Epidermal melanocyte (primary cell): ENCODE measurements at regions not wholly inside any gene's neighbourhood (a gene's known extent, or its start where the extent isn't known, plus 50 kb on each side); places are given as distances from the start of the nearest gene placed in this dataset.
"Not testable (repeated sequence)": the region's sequence is repeated elsewhere in the genome, so short reads cannot be mapped to it uniquely, and the experiment has no call there.

Experiments
- DNase-seq: peaks from one replicate; pipeline ENCODE4 v3.0.0; 2011; ENCODE audit warnings: low spot score; ENCODE audit not compliant: insufficient read length

DNA sequence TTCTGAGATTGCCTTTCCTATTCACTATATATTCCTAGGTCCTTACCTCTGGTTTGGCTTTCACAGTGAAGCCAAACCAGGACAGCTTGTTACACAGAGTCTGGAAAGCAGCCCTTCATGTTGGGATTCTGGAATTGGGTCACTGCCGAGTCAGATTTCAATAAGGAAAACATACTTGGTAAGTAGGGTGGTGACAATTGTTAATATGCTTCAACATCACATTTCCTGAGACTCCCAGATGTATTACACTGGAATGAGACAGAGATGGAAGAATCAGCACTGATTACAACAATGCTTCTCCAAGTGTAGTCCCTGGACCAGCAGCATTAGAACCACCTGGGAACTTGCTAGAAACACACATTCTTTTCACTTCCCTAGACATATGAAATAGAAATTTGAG, 268.9 kb upstream of the SEMA3C start:
- DNase-seq: no peak

DNA sequence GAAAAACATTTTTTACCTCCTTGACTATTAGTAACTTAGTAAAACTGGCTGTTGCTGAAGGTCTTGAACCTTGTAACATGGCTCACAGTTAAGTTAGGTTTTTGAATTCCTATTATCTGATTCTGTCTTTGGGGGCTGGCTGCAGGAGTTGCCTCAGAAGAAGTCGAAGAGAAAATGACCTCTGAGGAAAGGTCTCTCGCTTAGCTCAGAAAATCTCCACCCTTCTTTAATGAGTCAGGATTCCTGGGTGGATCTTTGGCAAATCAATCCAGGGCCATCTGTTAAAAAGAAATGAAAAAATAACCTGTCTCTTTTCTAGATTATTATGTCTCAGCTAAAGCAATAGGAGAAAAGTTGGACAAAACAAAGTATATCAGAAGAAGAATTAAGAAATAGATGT, 267.8 kb upstream of the SEMA3C start:
- no peak for DNase-seq

DNA sequence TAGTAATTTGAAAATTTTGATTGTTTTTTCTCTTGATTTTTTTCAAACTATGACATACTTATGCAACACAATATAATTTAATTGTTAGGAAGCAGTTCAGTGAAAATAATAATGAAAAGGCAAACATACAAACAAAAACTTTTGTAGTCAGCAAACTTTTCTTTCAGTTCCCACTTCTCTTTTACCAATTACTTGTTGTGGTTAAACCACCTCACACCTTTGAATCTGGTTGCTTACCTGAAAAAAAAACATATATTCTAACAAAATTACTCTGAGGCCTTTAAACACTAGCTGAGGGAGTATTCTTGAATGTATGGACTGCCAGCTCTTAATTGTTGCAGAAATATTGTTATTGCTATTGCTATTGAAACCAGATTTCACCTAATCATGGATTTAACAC, 266.2 kb upstream of the SEMA3C start:
- no peak for DNase-seq

DNA sequence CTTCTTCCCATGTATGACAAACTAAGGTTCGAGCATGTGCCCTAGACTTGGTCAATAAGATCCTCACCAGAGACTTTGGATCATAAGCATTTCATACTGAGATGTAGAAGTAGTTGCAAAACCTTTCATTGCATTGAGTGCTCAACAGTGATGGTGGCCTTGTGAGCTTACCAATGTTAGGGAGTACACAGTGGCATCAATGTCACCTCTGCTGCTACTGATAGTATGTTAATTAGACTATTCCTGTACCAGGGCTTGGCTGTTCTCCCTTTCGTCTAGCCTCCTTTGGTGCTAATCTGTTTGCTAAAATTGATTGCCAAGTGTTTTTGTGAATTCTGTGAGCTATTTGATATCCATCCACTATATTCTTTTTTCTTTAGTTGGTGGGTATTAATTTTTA, 264.5 kb upstream of the SEMA3C start:
- no peak for DNase-seq

DNA sequence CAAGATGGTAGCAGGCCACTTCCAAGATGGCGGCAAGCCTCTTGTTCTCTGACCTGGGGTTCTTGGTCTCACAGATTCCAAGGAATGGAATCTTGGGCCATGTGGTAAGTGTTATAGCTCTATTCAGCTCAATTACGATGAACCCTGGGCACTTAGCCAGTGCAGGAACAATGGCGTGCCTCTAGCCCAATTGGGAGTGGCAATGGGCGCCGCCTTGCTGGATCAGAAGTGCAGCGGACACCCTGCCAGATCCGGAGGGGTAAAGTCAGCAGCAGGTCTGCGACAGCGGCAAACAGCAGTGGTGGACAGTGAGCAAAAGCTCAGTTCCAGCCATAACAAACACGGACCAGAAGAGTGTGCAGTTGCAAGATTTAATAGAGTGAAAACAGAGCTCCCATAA, 263.2 kb upstream of the SEMA3C start:
- not testable (repeated sequence) for DNase-seq

DNA sequence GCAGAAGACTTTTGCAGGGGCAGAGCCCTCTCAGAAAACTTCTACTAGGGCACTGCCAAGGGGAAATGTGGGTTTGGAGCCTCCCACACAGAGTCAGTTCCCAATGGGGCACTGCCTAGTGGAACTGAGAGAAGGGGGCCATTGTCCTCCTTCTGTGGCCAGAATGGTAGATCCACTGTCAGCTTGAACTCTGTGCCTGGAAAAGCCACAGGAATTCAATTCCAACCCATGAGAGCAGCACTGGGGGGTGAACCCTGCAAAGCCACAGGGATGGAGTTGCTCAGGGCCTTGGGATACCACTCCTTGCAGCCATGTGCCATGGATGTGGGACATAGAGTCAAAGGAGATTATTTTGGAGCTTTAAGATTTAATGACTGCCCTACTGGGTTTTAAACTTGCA, 262.2 kb upstream of the SEMA3C start:
- DNase-seq: no peak

DNA sequence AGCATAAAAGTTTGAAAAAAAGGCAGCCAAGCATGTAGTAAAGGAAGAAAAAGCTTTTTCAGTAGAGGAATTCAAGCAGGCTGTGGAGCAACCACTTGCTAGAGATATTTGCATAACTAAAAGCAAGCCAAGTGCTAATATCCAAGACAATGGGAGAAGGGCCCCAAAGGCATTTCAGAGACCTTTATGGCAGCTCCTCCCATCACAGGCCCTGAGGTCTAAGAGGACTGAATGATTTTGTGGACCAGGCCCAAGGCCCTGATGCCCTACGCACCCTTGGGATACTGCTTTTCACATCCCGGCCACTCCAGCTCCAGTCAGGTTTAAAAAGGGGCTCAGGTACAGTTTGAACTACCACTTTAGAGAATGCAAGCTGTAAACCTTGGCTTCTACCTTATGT, 261.7 kb upstream of the SEMA3C start:
- no peak for DNase-seq

DNA sequence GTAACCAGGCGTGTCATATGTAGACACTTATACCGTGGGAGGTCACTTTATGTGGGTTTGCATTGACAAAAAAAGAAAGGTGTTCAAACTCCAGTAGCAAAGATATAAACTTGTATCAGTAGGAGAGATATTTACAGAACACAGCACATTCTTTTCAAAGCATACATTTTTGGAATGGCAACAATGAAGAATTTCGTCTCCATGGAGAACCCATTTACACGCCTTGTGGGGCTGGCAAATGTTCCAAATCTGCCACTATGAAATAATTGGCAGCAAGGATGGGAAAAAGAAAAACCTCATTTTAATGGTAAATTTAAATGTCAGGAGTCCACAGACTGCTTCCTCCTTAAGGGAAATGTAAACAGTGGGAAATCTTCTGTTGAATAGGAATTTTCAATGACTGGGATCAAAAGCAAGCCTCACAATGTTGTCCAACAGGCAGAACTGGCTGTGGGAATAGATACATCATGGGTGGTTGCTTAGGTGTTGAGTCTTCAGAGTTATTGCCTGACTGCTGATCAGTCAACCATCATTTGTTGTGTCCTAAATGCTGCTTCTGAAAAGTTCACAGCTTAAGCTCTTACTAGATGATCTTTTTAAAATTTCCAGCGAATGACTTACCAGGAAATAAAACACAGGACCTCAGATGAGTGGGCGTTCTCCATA, 256.6 kb upstream of the SEMA3C start:
- no peak for DNase-seq

DNA sequence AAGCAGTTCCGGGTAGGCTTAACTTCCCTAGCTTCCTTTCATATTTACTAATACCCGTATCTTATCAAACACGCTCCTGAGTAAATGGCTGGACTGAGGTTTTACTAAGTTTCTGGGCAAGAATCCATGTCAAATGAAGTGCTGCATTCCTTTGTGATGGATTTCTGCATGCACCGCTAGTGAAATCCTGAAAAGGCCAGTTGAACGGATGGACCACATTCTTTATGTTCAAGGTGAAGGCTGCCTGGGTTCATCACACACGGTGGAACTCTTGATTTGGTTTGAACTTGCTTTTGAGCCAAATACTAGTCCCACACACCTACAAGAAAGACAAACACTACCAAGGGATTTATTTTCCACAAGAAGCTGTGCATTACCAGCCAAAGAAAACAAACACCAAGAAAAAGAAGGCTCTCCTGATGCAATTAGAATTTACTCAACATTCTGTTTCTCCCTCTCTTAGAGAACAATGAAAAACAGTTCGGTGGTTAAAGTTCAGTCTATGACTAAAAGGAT, 255.0 kb upstream of the SEMA3C start:
- no peak for DNase-seq

DNA sequence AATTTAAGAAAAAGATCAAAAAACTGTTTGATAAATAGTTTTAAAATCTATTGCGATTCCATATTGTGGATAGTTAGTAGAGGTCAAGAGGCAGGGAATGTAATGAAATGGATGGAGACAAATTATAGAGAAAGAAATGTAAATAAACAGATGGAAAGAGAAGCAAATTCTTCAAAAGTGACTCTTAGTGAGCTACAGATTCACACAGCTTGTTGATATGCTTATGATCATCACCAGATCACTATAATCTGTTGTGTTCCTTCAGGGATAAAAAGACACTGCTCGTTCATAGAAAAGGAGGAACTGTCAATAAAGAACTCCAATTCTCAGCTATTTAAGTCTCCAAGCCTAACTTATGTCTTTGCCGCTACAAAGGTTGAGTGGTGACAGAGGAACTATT, 251.4 kb upstream of the SEMA3C start:
- no peak for DNase-seq

DNA sequence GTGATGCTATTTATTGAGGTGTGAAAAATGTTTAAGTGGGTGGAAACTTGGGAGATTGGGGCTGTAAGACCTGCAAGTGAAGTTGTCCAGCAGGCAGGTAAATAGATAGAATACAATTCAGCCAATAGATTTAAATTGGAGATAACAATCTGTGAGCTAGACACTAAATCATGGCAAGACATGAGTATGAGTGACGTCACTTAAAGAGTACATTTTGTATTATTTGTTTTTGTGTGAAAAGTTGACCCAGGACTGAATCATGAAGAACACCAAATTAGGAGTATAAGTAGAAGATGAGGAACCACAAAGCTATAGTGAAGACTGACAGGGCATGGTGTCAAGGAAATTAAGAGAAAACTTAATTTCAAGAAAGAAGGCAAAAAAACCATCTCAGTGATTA, 249.1 kb upstream of the SEMA3C start:
- no peak for DNase-seq

DNA sequence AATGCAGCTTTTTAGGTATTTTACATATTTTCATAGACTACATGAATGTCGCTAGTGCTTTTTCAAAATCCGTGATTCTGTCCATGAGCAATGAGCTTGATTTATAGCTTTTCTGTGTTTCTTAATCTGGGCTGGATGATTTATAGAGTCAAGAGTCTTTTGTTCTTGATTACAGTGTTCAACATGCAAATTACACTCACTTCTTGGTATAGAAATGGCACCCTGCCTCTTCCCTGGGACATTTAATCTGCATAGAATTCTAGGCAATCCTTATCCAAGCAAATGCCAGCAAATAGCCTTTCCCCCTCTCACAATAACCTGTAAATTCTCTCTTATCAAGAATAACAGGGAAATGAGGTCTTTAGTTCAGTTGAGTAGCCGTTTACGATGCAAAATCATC, 246.2 kb upstream of the SEMA3C start:
- DNase-seq: no peak

DNA sequence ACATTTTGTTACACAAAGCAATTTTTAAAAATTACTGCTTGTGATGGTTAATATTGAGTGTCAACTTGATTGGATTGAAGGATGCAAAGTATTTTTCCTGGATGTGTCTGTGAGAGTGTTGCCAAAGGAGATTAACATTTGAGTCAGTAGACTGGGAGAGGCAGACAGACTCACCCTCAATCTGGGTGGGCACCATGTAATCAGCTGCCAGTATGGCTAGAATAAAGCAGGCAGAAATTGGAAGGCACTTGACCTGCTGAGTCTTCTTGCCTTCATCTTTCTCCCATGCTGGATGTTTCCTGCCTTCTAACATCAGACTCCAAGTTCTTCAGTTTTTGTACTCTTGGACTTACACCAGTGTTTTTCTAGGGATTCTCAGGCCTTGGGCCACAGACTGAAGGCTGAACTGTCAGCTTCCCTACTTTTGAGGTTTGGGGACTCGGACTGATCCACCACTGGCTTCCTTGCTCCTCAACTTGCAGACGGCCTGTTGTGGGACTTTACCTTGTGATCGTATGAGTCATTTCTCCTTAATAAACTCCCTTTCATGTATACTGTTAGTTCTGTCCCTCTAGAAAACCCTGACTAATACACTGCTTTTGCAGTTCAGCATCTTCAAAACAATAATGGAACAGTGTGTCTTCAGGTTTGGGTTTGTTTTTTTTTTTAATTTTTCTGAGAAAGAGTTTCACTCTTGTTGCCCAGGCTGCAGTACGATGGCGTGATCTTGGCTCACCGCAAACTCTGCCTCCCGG, 244.1 kb upstream of the SEMA3C start:
- DNase-seq: no peak

DNA sequence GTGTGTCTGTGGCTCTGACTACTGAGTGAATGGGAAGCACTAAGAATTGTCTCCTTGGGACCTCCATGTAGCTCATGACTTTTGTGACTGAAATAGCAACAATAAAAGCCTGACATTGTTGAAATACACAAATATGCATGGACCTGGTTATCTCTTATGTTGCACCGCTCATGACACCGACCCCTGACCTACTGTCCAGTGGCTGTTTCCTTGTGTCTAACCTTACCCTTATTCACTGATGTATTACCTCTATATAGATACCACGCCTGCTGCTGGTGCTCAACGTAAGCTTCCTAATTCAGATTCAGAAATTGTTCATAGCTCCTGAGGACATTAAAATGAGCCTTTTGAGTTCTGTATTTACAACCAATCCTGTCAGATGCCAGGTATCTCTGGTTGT, 243.4 kb upstream of the SEMA3C start:
- DNase-seq: no peak

DNA sequence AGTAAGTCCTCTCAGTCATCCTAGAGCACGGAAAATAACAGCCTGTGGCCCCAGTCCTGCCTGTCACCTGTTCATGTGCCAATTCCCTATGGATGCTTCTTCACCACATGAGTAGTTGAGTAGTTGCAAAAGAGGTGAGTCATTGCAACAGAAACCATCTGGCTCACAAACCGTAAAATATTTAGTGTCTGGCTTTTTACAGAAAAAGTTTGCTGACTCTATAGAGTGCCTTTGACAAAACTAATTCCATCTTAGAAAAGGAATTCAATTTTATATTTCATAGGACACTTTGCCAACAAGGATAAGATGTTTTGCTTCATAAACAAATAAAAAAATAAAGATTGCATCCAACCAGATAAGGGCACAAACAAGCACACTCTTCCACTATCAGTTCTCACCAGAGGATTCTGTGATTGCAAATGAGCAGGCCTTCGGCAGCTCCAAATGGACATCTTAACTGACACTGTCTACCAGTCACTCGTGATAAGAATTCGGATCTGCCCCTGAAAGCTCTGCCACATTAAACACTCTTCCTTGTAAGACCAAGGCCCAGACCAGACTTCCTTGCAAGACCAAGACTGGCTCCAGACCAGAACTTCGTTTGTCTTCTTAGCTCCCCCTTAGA, 242.7 kb upstream of the SEMA3C start:
- DNase-seq: no peak

DNA sequence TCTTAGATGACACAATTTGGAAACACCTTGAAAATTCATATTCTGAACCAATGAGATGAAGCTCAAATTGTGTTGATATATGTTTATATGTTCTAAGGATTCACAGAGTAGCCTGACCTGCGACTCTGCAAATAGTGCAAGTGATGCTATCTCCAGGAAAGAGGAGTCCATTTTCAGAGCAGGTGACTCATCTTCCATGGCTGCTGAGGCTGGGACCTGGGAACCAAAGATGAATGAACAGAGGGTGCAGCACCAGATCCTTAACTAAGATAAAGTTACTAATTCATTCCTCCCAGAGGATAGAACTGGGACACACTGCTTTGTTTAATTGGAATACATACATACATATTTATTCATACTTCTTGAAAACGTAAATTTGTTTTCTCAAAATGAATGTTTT, 240.6 kb upstream of the SEMA3C start:
- DNase-seq: no peak

DNA sequence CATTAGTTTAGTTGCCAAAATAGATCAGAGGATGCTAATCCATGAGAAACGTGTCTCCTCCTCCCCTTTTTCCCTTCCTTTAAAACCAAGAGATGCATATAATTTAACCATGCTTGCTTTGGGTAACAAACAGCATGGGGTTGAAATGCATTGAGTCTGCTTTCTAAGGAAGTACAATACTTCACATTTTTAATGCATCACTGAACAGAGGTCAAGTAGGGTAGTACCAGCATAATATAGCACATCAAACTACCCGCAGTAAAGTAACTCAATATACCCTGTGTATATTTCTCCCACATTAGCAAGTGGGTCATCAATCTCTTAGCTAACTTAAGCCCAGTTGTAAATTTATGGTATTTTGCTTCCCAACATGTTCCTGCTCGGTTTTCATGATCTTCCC, 239.3 kb upstream of the SEMA3C start:
- no peak for DNase-seq

DNA sequence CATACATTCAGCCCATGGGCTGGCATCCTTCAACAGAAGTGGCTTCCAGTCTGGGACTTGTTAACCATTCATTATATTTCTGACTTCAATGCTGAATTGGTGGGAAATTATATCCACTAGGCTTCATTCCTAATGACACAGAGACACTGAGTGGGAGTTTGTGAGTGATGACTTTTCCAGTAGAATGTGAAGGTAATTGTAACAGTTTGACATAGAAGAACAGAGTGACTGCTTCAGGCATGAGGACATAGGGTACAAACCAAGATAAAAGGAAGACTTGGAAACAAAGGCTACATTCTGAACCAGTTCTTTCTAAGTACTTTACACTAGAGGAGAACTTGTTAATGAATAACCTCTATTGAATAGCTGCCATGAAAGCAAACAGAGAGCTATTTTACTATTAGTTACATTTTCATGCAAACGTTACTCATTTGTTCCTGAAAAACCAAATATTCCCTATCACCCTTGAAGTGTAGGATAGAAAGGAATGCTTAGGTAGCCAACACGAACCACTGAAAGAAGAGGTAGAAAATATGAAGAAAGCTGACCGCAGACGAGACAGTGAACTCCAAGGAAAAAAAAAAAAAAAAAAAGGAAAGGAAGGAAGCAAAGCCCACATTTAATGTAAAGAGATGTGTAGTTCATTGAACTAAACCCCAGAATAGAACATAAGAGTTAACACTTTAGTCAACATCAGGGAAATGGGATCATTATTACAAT, 237.0 kb upstream of the SEMA3C start:
- DNase-seq: no peak

DNA sequence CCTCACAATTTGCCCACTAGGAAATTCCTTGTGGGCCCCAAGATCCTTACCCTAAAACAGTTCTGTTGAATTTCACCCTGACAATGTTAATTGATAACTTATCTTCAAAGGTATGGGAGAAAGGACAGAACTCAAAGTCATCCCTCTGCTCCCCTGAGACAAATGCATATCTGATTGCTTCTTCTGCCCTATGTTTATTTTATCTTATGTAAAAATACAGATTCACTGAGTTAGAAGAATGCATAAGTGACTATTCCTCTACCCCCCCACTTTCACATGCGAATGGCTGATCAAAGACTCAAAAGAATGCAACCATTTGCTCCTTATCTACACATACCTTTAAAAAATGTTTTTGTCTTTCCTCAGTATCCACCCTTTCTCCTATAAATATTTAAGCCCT, 235.7 kb upstream of the SEMA3C start:
- DNase-seq: no peak

DNA sequence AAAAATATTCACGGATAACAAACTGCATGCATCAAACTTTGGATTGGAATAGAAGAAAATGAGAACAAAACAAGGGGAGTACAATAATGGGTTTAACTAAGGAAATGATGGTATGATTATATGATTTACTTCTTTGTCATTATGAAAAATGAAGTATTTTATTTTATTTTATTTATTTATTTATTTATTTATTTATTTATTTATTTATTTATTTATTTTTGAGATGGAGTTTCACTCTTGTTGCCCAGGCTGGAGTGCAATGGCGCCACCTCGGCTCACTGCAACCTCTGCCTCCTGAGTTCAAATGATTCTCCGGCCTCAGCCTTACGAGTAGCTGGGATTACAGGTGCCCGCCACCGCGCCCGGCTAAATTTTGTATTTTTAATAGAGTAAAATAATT, 234.1 kb upstream of the SEMA3C start:
- not testable (repeated sequence) for DNase-seq

DNA sequence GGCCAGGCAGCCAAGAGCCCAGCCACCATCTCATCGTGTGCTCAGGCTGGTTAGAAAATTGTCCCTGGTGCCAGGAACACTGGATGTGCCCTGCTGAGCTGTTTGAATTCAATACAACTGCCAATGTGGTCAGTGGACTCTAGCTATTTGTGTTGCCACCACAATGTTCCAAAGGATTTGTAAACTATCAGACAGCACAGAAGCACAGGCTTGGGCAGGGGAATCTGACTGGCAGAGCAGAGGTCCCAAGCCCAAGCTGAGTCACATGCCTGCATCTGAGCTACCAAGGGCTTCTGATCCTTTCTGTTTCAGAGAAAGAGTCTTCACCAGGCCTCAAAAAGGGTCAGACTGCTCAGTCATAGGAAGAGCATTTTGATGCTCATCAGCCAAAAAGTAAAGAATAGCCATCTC, 232.1 kb upstream of the SEMA3C start:
- no peak for DNase-seq

DNA sequence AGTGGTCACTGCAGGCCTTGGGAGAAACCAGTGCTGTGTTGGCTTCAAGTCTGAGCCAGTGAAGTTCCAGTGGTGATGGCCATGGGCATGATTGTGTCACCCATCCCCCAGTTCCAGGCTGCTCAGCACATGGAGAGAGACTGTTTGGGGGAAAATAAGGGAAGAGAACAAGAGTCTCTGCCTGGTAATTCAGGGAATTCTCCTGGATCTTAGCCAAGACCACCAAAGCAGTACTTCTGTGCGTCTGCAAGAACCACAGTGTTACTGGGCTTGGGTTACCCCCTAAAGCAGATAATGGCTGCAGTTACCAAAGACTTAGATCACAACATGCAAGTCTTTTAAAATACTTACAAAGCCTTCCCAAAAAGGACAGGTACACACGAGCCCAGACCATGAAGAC, 225.0 kb upstream of the SEMA3C start:
- no peak for DNase-seq
